ENCODE measurements at regions not wholly inside any gene's neighbourhood (a gene's known extent, or its start where the extent isn't known, plus 50 kb on each side); places are given as distances from the start of the nearest gene placed in this dataset.
"Not testable (repeated sequence)": the region's sequence is repeated elsewhere in the genome, so short reads cannot be mapped to it uniquely, and the experiment has no call there.

DNA sequence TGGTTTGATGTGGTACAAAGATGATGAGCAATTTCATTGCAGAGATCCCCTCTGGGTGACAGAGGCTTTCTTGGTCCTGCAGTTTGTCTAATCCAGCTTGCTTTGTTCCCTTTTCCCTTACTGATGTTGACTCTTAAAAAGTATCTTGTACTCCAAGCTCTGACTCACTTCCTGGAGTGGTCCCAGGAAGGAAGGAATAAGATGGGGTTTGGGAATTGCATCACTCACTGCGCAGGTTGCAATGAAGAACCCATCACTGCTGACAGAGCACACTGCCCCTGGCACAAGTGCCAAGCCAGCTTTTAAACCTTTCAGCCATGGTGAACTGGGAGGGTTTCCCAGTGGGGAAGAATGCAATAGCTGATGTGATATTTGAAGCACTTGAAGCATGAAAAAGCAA is 662.2 kb upstream of the CTNND2 start:
- no peaks in the 10 kb centered on the region for H3K4me1 ChIP-seq
- TF ChIP-seq POLR2A (IDR thresholded peaks at IDR 0.05) (no peak), POLR2AphosphoS5 (IDR thresholded peaks at IDR 0.05) (no peak), EP300 (IDR thresholded peaks at IDR 0.05) (no peak)
- TF ChIP-seq, protein P1, sequence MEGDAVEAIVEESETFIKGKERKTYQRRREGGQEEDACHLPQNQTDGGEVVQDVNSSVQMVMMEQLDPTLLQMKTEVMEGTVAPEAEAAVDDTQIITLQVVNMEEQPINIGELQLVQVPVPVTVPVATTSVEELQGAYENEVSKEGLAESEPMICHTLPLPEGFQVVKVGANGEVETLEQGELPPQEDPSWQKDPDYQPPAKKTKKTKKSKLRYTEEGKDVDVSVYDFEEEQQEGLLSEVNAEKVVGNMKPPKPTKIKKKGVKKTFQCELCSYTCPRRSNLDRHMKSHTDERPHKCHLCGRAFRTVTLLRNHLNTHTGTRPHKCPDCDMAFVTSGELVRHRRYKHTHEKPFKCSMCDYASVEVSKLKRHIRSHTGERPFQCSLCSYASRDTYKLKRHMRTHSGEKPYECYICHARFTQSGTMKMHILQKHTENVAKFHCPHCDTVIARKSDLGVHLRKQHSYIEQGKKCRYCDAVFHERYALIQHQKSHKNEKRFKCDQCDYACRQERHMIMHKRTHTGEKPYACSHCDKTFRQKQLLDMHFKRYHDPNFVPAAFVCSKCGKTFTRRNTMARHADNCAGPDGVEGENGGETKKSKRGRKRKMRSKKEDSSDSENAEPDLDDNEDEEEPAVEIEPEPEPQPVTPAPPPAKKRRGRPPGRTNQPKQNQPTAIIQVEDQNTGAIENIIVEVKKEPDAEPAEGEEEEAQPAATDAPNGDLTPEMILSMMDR (IDR thresholded peaks at IDR 0.05), result no peak
- no peak overlapping the region for H3K27ac ChIP-seq
- H3K27me3 ChIP-seq, result no peaks in the 10 kb centered on the region
- H3K9me3 ChIP-seq, result no peaks in the 10 kb centered on the region
- WGBS, 2 donors, result 94 to 97% methylated on average over 1 of the region's 1 CpG
- intact Hi-C loops (cut with DNase I), result no loop called here
- H3K4me3 ChIP-seq, result no peak overlapping the region
- H3K36me3 ChIP-seq, result no peaks in the 10 kb centered on the region
- no peak for DNase-seq

DNA sequence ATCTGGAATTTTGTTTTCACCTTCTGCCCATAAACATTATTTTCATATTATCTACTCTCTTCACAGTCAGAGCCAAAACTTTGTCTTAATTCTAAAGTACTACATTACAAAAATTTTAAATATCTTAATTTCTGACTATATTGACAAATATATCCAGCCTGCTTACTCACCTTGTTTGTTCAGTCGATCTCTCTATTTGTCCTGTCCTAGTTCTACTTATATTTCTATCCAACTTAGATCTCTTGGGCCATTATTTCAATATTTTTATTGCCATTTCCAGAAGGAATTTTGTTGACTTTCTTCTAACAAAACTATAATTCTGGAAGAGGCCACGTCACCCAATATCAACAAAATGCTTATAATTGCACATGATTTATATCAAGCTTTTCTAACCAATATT is 652.8 kb upstream of the CTNND2 start:
- TF ChIP-seq EP300 (IDR thresholded peaks at IDR 0.05), result no peak
- no peak for TF ChIP-seq POLR2A (IDR thresholded peaks at IDR 0.05)
- no peak for TF ChIP-seq POLR2AphosphoS5 (IDR thresholded peaks at IDR 0.05)
- TF ChIP-seq, protein P1 (IDR thresholded peaks at IDR 0.05), result no peak
- no peaks in the 10 kb centered on the region for H3K9me3 ChIP-seq
- 57 to 67% methylated on average over 2 of the region's 2 CpGs for WGBS, 2 donors
- intact Hi-C loops (cut with DNase I), result no loop called here
- no peak for DNase-seq
- no peaks in the 10 kb centered on the region for H3K4me1 ChIP-seq
- no peak overlapping the region for H3K4me3 ChIP-seq
- H3K27me3 ChIP-seq, result no peaks in the 10 kb centered on the region
- H3K36me3 ChIP-seq, result no peaks in the 10 kb centered on the region
- H3K27ac ChIP-seq, result no peak overlapping the region

DNA sequence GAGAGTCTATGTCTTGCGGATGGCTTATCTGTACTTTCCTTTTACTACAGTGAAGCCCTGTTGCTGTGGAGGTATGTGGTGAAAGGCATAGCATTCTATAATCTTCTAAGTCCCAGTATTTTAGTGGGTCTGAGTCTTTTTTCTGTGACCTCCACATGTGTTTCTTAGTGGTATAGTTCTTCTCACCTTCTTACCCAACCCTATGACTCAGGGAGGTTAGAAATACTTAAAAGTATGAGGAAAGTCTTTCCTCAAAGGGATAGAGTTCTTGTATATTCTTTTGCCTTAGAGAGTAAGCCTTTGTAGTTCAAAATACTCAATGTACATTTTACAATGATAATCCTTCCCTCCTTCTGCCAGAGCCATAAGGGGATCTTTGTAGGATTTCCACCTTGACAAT is 621.9 kb upstream of the CTNND2 start:
- TF ChIP-seq EP300 (IDR thresholded peaks at IDR 0.05) (no peak), POLR2A (IDR thresholded peaks at IDR 0.05) (no peak), POLR2AphosphoS5 (IDR thresholded peaks at IDR 0.05) (no peak)
- TF ChIP-seq, protein P1 (IDR thresholded peaks at IDR 0.05), result no peak

DNA sequence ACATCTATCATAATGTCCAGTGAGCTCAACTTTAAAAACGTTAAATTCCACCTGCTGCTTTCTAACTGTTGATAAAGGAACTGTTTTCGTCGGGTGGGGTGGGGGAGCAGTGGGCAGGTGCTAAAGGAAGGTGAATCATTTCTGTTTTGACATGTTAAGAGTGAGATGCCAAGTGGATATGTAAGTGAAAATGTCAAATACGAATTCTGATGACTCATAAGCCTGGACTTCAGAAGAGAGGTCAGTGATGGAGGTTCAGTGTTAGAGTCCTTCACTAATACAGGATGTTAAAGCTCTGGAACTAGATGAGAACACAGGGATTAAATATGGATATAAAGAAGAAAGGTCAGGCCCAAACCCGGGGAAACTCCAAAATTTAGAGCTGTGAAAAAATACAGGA is 617.9 kb upstream of the CTNND2 start:
- Histone ChIP-seq H3K27me3 (no peaks in the 10 kb centered on the region), H3K36me3 (no peaks in the 10 kb centered on the region), H3K9me3 (peaks cover 0 to 4% (median 0%) of the 10 kb centered on the region in 4 donors), H3K4me3 (no peak overlapping the region), H3K4me1 (no peaks in the 10 kb centered on the region), H3K27ac (no peak overlapping the region)
- intact Hi-C loops (cut with DNase I), result no loop called here
- 80 to 86% methylated on average over 5 of the region's 5 CpGs for WGBS, 2 donors
- DNase-seq, result no peak
- TF ChIP-seq POLR2A (IDR thresholded peaks at IDR 0.05) (no peak), POLR2AphosphoS5 (IDR thresholded peaks at IDR 0.05) (no peak), EP300 (IDR thresholded peaks at IDR 0.05) (no peak)
- TF ChIP-seq, protein P1 (IDR thresholded peaks at IDR 0.05), result no peak

More for the DNA sequence above, 621.9 kb upstream of the CTNND2 start:
- no peak for DNase-seq
- intact Hi-C loops (cut with DNase I), result no loop called here
- H3K27me3 ChIP-seq, result no peaks in the 10 kb centered on the region
- no peaks in the 10 kb centered on the region for H3K36me3 ChIP-seq
- no peak overlapping the region for H3K27ac ChIP-seq
- H3K4me3 ChIP-seq, result no peak overlapping the region
- WGBS, 2 donors, result 93 to 98% methylated on average over 1 of the region's 1 CpG
- no peaks in the 10 kb centered on the region for H3K9me3 ChIP-seq
- H3K4me1 ChIP-seq, result no peaks in the 10 kb centered on the region

DNA sequence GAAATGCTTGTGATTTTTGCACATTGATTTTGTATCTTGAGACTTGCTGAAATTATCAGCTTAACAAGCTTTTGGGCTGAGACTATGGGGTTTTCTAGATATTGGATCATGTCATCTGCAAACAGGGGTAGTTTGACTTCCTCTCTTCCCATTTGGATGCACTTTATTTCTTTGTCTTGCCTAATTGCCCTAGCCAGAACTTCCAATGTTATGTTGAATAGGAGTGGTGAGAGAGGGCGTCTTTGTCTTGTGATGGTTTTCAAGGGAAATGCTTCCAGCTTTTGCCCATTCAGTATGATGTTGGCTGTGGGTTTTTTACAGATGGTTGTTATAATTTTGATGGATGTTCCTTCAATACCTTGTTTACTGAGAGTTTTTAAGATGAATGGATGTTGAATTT is 600.7 kb upstream of the CTNND2 start:
- H3K36me3 ChIP-seq; H3K27ac ChIP-seq; intact Hi-C loops (cut with DNase I); H3K4me1 ChIP-seq; H3K9me3 ChIP-seq; DNase-seq; H3K27me3 ChIP-seq; H3K4me3 ChIP-seq: not testable (repeated sequence)
- WGBS, 2 donors, result 80 to 83% methylated on average over 1 of the region's 1 CpG

Data from sigmoid colon (tissue), 6 donors.